COLO829 (cell line): ENCODE measurements at regions not wholly inside any gene's neighbourhood (a gene's known extent, or its start where the extent isn't known, plus 50 kb on each side); places are given as distances from the start of the nearest gene placed in this dataset.
"Not testable (repeated sequence)": the region's sequence is repeated elsewhere in the genome, so short reads cannot be mapped to it uniquely, and the experiment has no call there.

Source experiments
- DNase-seq: peaks from one replicate; pipeline ENCODE4 v3.0.0; 2012; ENCODE audit warnings: low spot score

DNA sequence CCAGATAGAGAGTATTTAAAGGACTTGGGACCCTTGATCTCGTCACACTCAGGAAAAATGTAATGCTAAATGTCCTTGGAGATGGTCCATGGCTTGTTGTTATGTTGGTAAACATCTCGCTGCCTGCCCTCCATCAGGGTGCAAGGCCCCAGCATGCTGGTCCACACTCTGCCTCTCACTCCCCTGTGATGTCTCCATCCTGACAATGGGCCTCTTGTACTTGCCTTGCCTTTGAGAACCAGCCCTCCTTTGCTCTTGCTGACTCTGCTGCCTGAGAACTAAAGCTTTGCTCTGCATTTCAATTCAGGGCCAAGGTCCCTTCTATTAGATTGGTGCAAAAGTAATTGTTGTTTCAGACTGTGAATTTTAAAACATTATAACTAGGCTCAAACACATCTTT is 131.0 kb upstream of the LMNTD1 start:
- DNase-seq, result no peak

DNA sequence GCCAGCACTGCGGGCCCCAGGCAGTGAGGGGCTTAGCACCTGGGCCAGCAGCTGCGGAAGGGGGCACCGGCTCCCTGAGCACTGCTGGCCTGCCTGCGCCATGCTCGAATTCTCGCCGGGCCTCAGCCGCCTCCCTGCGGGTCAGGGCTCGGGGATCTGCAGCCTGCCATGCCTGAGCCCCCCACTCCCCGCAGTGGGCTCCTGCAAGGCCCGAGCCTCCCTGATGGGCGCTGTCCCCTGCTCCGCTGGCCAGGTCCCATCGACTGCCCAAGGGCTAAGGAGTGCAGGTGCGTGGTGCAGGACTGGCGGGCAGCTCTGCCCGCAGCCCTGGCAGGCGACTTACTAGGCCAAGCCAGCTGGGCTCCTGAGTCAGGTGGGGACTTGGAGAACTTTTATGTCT is 133.3 kb upstream of the LMNTD1 start:
- no peak for DNase-seq

- DNase-seq, result no peak
Observed at GRCh38 chr12:25687226-25687625, 134.1 kb upstream of the LMNTD1 start.

GRCh38 chr12:25688851-25689250 is 135.8 kb upstream of the LMNTD1 start:
- DNase-seq, result not testable (repeated sequence)

DNA sequence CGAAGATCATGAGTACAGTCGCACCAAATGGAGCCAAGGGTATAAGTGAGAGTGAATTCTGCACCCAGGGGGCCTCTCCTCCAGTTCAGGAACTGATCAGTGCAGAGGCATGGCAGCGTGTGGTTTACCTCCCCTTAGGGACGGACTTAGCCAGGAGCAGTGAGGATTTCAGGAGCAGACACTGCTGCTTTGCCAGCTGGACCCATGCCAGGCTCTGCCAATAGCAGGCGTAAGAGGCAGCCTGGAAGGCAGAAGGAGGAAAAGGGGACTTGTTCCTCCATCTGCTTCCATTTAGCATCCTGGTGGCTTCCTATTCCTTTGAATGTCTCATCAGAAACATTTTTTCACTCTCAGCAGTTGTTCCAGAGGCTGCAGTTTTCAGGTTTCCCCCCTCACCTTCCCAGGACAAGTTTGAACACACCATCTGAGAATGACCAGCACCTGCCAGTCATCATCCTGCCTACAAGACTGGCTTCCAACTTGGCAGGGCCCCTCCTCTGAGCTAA is 137.0 kb upstream of the LMNTD1 start:
- DNase-seq, result no peak

- DNase-seq, result no peak
Observed at GRCh38 chr12:25690996-25691864, 138.1 kb upstream of the LMNTD1 start.

DNA sequence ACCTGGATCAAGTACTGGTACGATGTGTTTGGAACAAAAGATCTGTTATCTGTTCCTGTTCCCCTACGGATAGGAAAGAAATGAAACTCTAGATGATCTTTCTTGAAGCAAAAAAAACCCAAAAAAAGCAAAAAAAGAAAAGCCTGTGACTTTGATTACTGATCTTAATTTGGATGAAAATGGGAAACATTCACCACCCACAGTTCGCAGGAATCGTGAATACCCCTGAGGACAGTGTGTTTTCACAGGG is 138.7 kb upstream of the LMNTD1 start:
- no peak for DNase-seq

GRCh38 chr12:25692115-25693035 is 139.3 kb upstream of the LMNTD1 start:
- no peak for DNase-seq

- DNase-seq, result peak; percentile 92
Observed at GRCh38 chr12:25694072-25694471, 141.0 kb upstream of the LMNTD1 start.

GRCh38 chr12:25695574-25695973 is 142.5 kb upstream of the LMNTD1 start:
- no peak for DNase-seq

- no peak for DNase-seq
Observed at GRCh38 chr12:25698772-25699171, 145.7 kb upstream of the LMNTD1 start.

- peak; percentile 50 for DNase-seq
Observed at GRCh38 chr12:25699454-25699853, 146.4 kb upstream of the LMNTD1 start.

DNA sequence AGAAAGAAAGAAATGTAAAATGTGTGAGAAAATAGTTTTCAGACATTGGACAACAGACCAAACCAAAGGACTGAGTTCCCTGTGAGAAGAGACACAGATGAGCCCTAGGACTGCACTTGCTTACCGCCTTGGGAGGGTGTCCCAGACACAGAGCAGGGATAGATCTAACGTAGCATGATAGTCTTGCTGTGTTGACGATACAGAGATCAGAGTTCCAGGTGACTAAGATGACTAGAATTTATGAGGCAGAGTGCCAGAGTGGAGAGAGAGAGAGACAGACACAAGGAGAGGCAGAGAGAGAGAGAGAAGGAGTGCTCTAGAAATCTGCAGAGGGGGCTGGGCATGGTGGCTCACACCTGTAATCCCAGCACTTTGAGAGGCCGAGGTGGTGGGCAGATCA is 148.2 kb upstream of the LMNTD1 start:
- DNase-seq, result no peak

GRCh38 chr12:25702553-25702952 is 149.5 kb upstream of the LMNTD1 start:
- no peak for DNase-seq

DNA sequence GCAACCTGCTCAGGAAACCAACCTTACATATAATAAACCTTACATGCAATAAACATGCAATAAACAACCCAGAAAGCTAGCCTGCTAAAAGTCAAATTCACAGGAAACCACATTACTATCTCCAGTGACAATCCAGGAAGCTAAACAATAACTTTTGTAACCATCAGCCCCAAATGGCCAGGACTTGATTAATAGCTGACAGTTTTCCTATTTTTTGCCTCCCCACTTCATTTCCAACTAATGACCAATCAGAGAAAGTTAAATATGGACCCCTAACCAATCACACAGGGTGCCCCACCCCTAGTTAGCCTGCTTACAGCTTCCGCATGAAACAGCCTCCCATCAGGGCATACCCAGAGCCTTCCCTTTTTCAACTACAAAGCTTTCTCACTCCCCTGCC is 152.2 kb upstream of the LMNTD1 start:
- no peak for DNase-seq

DNA sequence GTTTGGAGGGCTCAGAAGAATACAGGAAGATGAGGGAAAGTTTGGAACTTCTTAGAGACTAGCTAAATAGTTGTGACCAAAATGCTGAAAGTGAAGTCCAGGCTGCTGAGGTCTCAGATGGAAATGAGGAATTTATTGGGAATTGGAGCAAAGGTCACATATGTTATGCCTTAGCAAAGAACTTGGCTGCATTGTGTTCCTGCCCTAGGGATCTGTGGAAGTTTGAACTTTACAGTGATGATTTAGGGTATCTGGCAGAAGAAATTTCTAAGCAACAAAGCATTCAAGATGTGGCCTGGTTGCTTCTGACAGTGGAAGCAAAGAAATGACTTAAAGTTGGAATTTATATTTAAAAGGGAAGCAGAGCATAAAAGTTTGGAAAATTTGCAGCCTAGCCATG is 153.6 kb upstream of the LMNTD1 start:
- not testable (repeated sequence) for DNase-seq

DNA sequence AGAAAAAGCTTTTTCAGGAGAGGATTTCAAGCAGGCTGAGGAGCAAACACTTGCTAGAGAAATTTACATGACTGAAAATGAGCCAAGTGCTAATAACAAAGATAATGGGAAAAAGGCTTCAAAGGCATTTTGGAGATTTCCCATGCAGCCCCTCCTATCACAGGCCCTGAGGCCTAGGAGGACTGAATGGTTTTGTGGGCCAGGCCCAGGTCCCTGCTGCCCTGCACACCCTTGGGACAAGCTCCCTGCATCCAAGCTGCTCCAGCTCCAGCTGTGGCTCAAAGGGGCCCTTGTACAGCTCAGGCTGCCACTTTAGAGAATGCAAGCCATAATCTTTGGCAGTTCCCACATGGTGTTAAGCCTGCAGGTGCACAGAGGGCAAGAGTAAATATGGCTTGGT is 154.0 kb upstream of the LMNTD1 start:
- no peak for DNase-seq

DNA sequence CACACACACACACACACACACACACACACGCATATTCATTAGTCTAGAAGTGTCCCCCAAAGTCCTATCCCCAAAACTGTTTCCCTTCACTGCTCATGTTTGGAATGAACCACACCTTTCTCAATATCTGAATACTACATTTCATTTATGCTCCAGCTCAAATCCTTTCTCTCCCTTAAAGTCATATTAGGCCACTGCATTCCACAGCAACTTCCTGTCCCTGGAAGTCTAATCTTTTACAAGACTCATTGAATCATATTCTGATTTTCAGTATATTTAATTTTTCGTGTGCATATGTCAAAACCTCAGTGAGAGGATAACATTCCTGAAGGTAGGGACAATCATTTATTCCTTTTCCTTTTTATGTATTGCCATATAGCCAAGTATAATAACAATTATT is 155.6 kb upstream of the LMNTD1 start:
- no peak for DNase-seq

DNA sequence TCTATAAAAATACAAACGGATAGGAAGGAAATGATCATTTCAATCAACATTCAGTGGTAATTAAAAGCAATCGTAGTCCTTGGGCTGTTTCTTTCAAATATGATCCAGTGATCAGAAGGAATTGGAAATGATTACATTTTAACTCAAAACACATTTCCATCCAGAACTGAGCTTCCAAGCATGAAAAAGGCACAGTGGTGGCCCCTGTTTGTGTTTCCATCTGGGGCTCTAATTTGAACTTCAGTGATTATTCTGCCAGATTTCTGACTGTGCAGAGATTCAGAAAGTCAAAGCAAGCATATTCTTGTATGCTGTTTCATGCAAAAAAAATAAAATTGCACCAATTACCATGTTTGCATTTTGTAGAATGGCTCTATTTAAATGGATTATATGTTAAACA is 157.0 kb upstream of the LMNTD1 start:
- no peak for DNase-seq

DNA sequence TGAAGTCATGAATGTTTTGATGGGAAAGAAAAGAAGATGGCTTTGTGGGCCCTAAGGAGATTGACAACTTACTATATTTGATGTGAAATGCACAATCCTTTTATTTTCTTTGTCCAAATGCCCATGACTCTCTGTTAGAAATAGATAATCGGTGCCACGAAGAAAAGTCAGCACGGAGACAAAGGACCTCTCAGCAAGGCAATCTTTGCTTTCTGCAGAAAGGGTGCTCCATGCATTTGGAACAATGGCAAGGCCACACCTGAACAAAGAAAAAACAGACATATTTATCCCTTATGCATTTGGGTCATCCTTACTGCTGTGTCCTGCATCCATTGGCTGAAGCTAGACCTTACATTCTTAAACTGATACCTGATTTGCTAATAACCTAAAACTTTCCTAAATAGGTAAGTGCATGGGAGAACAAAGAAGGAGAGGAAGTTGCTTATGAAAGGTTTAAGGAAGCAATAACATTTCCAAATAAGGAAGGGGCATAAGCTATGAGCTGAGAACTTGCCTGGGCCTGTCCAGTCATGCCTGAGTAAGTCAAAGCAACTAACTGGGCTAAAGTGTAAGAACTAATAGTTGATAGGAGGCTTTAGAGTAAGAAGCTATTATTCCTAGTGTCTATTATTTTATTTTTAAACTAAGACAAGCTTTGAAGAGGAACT is 158.0 kb upstream of the LMNTD1 start:
- DNase-seq, result not testable (repeated sequence)

DNA sequence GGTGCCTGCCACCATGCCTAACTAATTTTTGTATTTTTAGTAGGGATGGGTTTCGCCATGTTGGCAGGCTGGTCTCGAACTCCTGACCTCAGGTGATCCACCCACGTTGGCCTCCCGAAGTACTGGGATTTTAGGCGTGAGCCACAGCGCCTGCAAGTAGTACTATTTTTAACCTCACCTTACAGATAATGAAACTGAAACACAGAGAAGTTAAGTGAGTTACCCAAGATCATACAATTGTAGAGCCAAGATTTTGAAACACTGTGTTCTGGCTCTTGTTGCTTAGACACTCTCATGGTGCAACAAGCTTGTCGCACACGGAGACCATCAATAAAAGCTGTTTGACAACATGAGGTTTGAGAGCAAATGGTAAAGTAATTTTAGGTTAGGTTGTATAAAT is 159.1 kb upstream of the LMNTD1 start:
- no peak for DNase-seq

DNA sequence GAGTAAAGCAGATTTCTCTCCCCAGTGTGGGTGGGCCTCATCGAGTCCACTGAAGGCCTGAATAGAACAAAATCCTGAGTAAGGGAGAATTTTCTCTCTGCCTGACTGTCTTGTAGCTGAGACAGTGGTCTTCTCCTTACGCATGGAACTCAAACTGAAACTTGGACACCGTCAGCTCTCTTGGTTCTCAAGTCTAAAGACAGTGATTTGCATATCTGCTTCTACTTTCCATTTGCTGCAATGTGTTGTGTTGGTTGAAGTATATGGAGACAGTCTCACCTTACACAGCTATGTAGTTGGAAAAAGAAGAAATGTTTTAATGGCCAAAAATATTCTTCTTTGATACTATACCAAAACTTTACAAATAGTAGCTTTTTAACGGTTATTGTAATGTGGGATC is 160.2 kb upstream of the LMNTD1 start:
- no peak for DNase-seq
